GM19395 (cell line): ENCODE measurements at regions not wholly inside any gene's neighbourhood (a gene's known extent, or its start where the extent isn't known, plus 50 kb on each side); places are given as distances from the start of the nearest gene placed in this dataset.
"Not testable (repeated sequence)": the region's sequence is repeated elsewhere in the genome, so short reads cannot be mapped to it uniquely, and the experiment has no call there.

ENCODE experiments used
- ATAC-seq: cut with Tn5 transposase; IDR thresholded peaks from one replicate; pipeline ENCODE4 v1.9.1; 2021; ENCODE audit warnings: mild to moderate bottlenecking, moderate library complexity; ENCODE audit not compliant: unreplicated experiment

DNA sequence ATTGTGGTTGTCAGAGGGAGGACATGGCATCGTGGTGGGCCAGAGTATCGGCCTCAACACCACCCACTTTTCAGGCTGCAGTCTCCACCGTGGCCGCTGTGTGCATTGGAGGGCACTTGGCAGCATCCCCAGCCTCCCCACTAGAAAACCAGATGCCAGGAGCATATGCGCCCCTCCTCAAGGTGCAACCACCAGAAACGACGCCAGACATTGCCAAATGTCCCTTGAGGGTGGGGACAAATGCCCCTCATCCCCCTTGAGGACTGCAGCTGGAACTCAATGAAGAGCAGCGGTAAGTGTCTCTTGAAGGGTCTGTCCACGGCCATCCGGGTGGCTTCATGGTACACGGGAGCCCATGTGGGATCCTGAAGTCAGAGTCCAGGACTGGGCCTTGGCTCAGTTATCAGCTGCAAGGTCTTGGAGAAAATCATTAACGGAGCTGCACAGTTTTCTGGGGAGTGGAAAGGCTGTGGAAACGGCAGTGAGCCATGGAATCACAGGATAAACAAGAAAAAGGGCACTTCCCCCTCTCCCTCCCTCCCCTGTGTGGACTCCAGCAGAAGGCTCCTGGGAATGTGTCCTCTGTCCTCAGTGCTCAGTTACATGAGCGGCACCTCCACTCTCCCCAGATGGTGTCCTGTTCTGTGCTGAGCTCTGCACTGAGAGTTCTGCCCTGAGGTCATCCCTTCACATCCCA is 324.4 kb upstream of the B3GAT1 start:
- ATAC-seq, result no peak

DNA sequence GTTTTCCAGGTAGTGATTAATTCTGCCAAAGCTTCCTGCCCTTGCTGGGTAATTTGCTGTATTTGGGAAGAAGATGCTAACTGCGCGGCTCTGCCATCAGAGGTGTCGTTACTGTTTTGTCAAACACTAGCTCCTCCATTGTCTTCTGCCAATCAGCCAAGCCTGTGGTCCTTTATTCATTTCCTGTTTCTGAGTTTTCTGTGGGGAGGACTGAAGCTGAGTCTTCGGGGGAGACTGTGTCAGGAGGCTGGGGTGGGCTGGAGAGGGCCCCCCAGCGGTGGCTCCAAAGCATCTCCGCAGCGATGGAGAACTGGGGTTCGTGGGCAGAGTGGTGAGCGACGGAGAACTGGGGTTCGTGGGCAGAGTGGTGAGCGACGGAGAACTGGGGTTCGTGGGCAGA is 322.9 kb upstream of the B3GAT1 start:
- ATAC-seq, result no peak

DNA sequence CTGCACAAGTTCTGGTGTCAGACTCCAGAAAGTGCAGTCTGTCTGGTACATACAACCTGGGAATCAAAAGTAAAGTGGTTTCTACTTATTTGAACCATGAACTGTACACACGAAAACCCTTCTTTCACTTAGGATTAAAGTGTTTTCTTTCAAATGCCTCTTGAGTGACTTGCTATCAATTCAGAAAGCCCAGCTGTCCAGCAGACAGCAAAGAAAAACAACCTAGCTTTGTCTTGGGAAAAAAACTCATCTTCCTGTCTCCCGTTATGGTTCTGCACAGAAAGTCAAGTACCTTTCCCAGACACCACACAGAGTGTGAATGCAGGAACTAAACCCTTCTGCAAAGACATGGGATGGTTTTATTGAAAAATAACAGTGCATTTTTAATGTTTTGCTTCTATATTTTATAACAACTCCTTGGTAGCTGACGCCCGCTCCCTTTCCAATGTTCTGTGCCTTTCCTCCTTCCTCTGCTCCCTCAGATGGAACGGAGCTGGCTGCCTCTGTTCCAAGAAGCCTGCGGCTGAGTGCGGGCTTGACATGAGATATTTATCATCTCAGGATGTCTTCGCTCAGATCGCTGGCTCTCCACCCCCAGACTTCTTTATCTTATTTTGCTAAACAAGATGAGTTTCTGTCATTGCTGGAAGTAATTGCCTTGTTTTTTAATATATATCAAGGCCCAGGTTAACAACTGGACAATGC is 322.3 kb upstream of the B3GAT1 start:
- no peak for ATAC-seq

DNA sequence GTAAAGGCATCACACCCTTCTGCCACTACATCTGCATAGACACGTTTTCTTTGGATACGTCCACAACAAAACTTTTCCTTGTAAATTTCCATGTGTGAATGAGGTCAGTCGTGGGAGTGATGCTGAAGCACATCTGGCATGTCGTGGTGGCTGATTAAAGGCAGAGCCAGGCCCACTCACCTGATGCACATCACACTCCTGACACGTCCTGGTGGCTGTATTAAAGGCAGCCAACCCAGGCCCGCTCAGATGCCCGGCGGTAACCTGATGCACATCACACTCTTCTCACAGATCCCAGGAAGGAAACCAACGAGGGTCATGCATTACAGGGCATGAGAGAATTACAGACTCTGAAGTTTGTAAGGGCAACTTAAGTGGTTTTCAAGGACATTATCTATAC is 321.6 kb upstream of the B3GAT1 start:
- no peak for ATAC-seq

DNA sequence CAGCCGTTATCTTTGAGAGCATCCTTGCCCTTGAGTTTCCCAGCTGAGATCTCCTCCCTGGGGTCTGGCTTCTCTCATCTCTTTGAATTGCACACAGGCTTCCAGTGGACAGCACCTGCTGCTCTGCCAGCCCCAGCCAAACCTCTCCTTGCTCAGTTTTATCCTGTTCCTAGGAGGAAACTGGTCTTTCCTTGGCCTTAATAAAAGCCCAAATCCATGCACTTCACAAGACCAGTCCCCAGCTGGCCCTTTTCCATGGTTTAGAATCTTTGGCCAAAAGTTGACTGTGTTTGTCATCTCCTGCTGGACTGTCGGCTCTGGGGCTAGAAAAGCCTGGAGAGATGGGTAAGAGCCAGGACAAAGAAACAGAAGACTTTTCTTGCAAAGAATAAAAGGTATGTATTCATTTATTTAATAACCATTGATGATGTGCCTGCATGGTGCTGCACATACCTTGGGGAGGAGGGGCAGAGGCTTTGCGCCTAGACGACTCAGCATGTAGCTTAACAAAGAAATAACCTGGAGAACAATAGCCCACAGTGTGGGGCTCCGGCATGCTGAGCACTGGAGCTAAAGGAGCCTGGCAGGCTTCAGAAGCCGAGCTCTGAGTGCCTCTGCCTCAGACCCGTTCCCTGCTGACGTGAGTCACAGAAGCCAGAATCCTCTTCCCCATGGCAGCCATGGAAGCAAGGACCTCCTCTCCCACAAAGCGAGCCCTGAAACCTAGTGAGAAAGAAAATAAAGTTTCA is 319.3 kb upstream of the B3GAT1 start:
- ATAC-seq, result no peak

DNA sequence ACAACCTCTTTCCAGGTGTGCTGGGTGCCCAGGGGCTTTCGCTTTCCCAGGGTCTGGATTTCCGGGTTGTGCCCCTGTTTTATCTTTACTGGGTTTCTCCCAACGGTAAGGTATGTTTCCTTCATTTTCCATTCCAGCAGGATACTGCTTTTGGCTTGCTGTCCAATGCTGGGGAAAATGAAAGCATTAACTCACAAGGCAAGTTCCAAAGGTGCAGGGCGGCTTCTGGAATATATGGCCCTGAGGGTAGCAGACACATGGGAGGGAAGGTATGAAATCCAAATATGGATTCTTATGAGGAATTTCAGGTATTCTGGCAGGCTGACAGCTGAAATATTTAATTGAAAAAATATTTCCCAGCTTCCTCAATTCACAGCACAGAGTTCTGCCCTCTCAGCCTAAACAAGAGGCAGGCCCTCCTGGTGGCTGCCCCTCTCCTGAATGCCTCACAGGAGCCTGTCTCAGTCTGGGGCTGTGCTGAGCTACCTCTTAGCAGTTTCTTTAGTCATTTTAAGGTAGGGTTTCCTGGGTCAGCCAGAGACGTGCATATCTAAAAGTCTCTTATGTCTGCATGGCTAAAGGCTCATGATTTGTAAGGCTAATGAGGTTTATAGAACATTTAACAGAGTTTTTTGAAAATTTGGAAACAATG is 318.6 kb upstream of the B3GAT1 start:
- ATAC-seq, result no peak

DNA sequence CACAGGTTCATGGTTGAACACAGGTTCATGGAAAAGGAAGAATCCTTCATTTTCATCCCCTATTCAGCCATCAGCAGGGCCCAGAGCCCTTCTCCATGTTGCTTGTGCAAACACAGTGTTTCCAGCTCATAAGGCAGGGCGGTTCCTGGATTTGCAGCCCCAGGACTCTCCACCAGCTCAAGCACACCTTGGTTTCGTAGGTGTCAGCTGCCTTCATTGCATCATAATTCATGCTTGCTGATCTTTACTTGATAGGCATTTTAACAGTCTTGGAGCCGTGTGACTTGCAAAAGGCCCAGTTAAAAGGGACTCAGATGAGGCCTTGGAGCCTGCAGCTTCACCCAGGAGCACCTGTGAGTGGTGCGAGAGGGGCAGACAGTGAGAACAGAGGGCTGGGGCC is 318.1 kb upstream of the B3GAT1 start:
- ATAC-seq, result no peak

DNA sequence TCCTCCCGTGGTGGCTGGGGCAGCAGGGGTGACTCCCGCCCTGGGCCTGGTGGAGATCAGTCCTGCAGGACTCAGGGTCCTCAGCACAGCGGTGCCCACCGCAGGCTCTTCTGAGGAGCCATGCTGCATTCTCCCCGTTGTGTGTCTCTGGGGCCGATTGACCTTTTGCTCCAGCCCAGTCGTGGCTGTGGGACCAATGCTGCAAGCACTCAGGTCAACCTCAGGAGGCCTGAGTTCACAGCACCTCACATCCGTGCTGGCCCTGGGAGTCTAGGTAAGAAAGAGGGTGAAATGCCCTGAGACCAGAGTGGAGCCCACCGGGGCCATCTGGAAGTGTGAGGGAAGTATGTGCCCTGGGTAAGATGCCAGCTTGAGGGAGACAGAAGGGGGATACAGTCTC is 316.1 kb upstream of the B3GAT1 start:
- no peak for ATAC-seq

- ATAC-seq, result no peak
These were observed 315.6 kb upstream of the B3GAT1 start for GRCh38 chr11:134727636-134728035.

GRCh38 chr11:134727204-134727603 is 315.2 kb upstream of the B3GAT1 start:
- no peak for ATAC-seq

- ATAC-seq, result no peak
These were observed 313.9 kb upstream of the B3GAT1 start for GRCh38 chr11:134725716-134726639.

- no peak for ATAC-seq
These were observed 313.2 kb upstream of the B3GAT1 start for GRCh38 chr11:134725211-134725610.

- no peak for ATAC-seq
These were observed 312.7 kb upstream of the B3GAT1 start for GRCh38 chr11:134724779-134725140.

GRCh38 chr11:134724106-134724778 is 312.2 kb upstream of the B3GAT1 start:
- no peak for ATAC-seq

DNA sequence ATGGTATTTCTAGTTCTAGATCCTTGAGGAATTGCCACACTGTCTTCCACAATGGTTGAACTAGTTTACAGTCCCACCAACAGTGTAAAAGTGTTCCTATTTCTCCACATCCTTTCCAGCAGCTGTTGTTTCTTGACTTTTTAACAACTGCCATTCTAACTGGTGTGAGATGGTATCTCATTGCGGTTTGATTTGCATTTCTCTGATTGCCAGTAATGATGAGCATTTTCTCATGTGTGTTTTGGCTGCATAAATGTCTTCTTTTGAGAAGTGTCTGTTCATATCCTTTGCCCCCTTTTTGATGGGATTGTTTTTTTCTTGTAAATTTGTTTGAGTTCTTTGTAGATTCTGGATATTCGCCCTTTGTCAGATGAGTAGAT is 308.6 kb upstream of the B3GAT1 start:
- not testable (repeated sequence) for ATAC-seq

DNA sequence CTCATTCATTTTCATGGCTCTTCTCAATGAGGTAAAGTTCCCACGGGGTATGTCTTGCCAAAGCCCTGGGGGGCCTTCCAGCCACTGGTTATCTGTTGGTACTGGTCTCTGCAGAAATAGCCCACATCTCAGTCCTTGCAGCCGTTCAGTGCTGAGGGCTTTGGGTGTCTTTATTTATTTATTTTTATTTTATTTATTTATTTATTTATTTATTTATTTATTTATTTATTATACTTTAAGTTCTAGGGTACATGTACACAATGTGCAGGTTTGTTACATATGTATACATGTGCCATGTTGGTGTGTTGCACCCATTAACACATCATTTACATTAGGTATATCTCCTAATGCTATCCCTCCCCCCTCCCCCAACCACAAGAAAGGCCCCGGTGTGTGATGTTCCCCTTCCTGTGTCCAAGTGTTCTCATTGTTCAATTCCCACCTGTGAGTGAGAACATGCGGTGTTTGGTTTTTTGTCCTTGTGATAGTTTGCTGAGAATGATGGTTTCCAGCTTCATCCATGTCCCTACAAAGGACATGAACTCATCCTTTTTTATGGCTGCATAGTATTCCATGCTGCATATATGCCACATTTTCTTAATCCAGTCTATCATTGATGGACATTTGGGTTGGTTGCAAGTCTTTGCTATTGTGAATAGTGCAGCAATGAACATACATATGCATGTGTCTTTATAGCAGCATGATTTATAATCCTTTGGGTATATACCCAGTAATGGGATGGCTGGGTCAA is 308.1 kb upstream of the B3GAT1 start:
- not testable (repeated sequence) for ATAC-seq

DNA sequence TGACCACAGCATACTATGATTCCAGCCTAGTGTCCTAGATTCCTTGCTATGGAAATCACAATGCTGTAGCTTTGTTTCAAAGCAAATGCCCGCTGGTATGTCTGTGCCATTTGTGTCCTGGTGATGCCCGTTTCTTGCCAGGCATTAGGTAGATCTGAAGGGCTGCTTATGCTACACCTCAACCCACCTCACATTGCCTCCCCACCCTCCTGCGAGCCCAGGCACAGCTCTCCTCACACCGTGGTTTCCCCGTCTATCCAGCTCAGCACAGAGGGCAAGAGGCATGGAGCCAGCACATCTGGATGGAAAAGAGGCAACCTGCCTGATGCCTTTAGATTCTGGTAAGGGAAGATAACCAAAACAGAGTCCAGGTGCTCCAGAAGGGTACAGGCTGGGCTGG is 307.4 kb upstream of the B3GAT1 start:
- ATAC-seq, result no peak

DNA sequence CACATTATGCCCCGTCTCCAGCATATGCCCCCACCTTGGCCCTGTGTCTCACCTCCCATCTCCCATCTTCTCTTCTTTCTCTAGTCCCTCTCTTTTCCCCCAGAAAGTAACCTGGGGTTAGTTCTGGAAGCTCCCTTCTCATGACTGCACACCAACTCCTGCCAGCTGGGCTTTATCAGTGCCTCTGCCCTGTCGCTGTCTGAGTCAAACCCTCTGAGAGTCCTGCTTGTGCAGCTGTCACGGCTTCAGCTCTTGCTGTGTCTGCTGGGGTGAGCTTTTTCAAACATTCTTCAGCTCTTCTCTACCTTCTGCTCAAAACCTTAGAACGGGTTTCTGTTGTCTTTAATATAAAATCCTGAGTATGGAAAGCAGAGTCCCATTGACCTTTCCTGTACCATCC is 304.5 kb upstream of the B3GAT1 start:
- ATAC-seq, result no peak

DNA sequence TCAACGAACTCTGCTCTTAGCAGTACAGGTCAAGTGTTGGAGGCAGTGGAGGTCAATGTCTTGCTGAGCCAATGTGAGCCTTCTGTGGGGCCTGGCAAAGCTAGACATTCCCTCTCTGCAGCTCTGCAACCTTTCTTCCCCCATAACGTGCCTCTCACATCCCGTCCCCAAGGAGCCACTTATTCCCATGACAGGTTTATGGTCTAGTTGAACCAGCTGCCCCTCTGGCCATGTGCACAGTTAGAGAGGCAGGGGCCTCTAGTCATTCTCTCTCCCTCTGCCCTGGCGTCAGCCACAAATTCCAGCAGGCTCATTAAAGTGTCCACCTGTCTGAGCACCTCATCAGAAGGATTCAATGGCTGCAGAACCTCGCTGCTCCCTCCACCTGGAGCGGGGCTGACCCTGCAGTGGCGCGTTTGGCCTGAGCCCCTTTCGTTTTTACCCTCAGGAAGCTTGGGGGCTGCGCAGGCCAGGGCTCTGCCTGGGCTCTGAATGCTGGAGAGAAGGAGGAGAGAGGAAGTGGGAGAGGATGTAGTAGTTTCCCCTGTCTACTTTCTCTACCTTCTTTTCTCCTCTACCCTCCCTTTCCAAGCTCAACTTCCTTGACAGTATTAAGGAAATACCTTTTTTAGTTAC is 302.1 kb upstream of the B3GAT1 start:
- ATAC-seq, result no peak
